ENCODE measurements at regions not wholly inside any gene's neighbourhood (a gene's known extent, or its start where the extent isn't known, plus 50 kb on each side); places are given as distances from the start of the nearest gene placed in this dataset.
"Not testable (repeated sequence)": the region's sequence is repeated elsewhere in the genome, so short reads cannot be mapped to it uniquely, and the experiment has no call there.

GRCh38 chr1:59206616-59207015 is 90.3 kb upstream of the FGGY start:
- not testable (repeated sequence) for TF ChIP-seq CTCF (IDR thresholded peaks at IDR 0.05; ENCODE audit: poor library complexity); EZH2phosphoT487 (IDR thresholded peaks at IDR 0.05; ENCODE audit: low read depth, severe bottlenecking, unreplicated experiment); EZH2 (IDR thresholded peaks at IDR 0.05; ENCODE audit: borderline replicate concordance)

Measured in hepatocyte (in vitro differentiated cells).